WERI-Rb-1 (cell line): ENCODE measurements at regions not wholly inside any gene's neighbourhood (a gene's known extent, or its start where the extent isn't known, plus 50 kb on each side); places are given as distances from the start of the nearest gene placed in this dataset.

ENCODE experiments used
- DNase-seq: peaks from one replicate; pipeline ENCODE4 v3.0.0-alpha.2; 2020
- H3K27ac ChIP-seq: fragments of 250-450 bp; sonication (Bioruptor Pico); 2 replicates; pipeline ENCODE4 v1.5.1; 2020; ENCODE audit warnings: mild to moderate bottlenecking, moderate library complexity
- H3K27me3 ChIP-seq: fragments of 250-450 bp; sonication (Bioruptor Pico); 2 replicates; pipeline ENCODE4 v1.5.1; 2021; ENCODE audit warnings: mild to moderate bottlenecking, low read depth, moderate library complexity; ENCODE audit not compliant: insufficient read depth, severe bottlenecking
- H3K36me3 ChIP-seq: fragments of 250-450 bp; sonication (Bioruptor Pico); 2 replicates; pipeline ENCODE4 v1.5.1; 2020; ENCODE audit warnings: mild to moderate bottlenecking, moderate library complexity
- H3K4me3 ChIP-seq: 2 replicates; pipeline ENCODE4 v1.5.1; 2011; ENCODE audit warnings: low read depth, mild to moderate bottlenecking, control low read depth, low read length
- H3K9me3 ChIP-seq: fragments of 250-450 bp; sonication (Bioruptor Pico); 2 replicates; pipeline ENCODE4 v1.5.1; 2021; ENCODE audit warnings: mild to moderate bottlenecking, moderate library complexity; ENCODE audit not compliant: severe bottlenecking
- TF ChIP-seq, protein P1 (sequence below): IDR thresholded peaks from 2 replicates; pipeline ENCODE4 v1.5.1; 2011; ENCODE audit warnings: low read depth, mild to moderate bottlenecking, control low read depth, inconsistent platforms, low read length

DNA sequence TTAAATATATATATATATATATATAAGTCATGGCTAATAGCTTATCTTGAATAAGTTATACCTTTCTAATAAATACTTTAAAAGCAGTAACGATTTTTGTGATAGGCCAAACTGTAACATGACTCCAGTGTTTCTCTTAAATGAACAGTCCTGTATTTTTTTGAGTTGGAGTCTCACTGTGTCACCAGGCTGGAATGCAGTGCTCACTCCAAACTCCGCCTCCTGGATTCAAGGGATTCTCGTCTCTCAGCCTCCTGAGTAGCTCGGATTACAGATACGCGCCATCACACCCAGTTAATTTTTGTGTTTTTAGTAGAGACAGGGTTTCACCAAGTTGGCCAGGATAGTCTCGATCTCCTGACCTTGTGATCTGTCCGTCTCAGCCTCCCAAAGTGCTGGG is 814.2 kb upstream of the SLITRK5 start:
- H3K9me3 ChIP-seq: no peaks in the 10 kb centered on the region
- TF ChIP-seq, protein P1, sequence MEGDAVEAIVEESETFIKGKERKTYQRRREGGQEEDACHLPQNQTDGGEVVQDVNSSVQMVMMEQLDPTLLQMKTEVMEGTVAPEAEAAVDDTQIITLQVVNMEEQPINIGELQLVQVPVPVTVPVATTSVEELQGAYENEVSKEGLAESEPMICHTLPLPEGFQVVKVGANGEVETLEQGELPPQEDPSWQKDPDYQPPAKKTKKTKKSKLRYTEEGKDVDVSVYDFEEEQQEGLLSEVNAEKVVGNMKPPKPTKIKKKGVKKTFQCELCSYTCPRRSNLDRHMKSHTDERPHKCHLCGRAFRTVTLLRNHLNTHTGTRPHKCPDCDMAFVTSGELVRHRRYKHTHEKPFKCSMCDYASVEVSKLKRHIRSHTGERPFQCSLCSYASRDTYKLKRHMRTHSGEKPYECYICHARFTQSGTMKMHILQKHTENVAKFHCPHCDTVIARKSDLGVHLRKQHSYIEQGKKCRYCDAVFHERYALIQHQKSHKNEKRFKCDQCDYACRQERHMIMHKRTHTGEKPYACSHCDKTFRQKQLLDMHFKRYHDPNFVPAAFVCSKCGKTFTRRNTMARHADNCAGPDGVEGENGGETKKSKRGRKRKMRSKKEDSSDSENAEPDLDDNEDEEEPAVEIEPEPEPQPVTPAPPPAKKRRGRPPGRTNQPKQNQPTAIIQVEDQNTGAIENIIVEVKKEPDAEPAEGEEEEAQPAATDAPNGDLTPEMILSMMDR: no peak
- H3K36me3 ChIP-seq: no peaks in the 10 kb centered on the region
- H3K4me3 ChIP-seq: no peak overlapping the region
- H3K27ac ChIP-seq: no peak overlapping the region
- no peaks in the 10 kb centered on the region for H3K27me3 ChIP-seq
- DNase-seq: no peak

DNA sequence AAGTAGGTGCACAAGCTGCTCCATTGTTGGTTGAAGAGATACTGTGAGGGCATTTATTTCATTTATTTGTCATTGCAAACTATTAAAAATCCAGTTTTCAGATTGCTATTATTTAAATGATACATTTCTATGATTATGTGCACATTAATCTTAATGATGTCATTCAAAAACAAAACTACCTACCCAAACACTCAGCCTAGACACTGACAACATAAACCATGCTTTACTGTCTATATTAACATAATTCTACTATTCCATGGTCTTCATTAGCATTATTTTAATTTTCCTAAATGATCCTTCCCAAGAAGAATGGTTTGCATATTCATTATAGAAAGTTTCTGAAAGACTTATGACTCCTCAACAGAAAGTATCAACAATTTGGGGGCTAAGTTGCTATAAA is 813.0 kb upstream of the SLITRK5 start:
- no peaks in the 10 kb centered on the region for H3K36me3 ChIP-seq
- DNase-seq: no peak
- TF ChIP-seq, protein P1: no peak

DNA sequence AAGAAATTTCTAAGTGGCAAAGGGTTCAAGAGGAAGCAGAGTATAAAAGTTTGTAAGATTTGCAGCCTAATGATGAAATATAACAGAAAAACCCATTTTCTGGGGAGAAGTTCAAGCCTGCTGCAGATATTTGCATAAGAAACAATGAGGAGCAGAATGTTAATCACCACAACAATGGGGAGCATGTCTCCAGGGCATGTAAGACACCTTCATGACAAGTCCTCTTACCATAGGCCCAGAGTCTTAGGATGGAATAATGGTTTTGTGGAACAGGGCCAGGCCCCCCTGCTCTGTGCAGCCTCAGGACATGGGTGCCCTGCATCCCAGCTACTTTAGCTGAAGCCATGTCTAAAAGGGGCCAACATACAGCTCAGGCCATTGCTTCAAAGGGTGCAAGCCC is 809.0 kb upstream of the SLITRK5 start:
- Histone ChIP-seq H3K9me3 (no peaks in the 10 kb centered on the region), H3K27me3 (no peaks in the 10 kb centered on the region), H3K36me3 (no peaks in the 10 kb centered on the region), H3K4me3 (no peak overlapping the region), H3K27ac (no peak overlapping the region)
- TF ChIP-seq, protein P1: no peak
- DNase-seq: no peak

More for the DNA sequence above, 813.0 kb upstream of the SLITRK5 start:
- Histone ChIP-seq H3K4me3 (no peak overlapping the region), H3K27ac (no peak overlapping the region), H3K9me3 (no peaks in the 10 kb centered on the region), H3K27me3 (no peaks in the 10 kb centered on the region)

DNA sequence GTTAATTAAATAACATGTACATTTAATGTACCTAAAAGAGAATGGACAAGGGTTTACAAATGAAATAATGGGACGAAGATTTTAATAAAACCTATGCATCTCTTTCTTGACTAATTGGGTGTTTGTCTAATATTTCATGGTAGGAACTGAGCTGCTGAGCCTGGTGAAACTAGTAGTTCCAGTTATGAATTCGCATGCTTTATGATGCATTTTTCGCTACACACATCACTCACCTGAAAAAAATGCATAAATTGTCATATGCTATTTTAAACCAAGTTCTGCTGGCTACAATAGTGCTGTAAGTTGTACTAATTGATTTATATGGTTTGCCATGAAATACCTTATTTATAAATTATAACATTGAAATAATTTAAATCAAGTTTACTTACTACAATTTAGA is 806.8 kb upstream of the SLITRK5 start:
- no peaks in the 10 kb centered on the region for H3K36me3 ChIP-seq
- no peaks in the 10 kb centered on the region for H3K27me3 ChIP-seq
- H3K27ac ChIP-seq: no peak overlapping the region
- H3K4me3 ChIP-seq: no peak overlapping the region
- TF ChIP-seq, protein P1: no peak
- no peaks in the 10 kb centered on the region for H3K9me3 ChIP-seq
- DNase-seq: no peak

DNA sequence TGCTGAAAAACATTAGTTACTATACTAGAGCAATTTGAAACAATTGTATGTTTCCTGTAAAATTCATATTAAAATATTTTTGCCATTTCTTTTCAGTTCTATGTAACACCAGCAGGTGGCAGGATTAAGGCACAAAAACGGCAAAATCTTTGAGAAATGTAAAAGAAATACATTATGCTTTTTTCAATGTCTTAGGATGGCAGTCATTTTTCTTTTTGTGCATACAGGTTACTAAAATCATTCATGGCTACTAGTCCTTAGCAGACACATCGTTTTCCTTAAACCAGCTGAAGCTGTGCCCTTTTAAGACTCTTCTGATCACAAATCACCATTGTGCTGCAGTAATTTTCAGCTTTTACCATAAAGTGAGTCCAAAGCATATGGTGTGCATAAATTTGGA is 800.7 kb upstream of the SLITRK5 start:
- Histone ChIP-seq H3K36me3 (no peaks in the 10 kb centered on the region), H3K9me3 (no peaks in the 10 kb centered on the region), H3K27me3 (no peaks in the 10 kb centered on the region), H3K4me3 (no peak overlapping the region), H3K27ac (no peak overlapping the region)
- TF ChIP-seq, protein P1: peak; percentile 22; the same call in 1 of the 2 replicates
- no peak for DNase-seq

DNA sequence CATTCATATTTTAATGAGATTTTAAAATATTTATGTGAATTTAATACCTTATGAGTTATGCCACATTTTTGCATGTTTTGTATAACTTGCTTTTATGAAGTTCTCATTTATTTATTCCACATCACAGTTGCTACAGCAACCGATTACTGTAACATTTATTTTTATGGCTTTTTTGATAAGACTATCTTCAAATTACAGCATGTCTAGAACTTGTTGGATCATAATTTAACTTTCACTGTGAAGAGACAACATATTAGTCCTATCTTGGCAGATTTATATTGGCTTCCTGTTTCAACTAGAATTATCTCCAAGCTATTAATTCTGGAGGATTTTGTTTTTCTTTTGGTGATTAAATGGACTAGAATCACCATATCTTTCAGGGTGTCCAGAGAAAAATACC is 793.7 kb upstream of the SLITRK5 start:
- TF ChIP-seq, protein P1: no peak
- H3K27me3 ChIP-seq: no peaks in the 10 kb centered on the region

More for the DNA sequence above, 793.7 kb upstream of the SLITRK5 start:
- H3K9me3 ChIP-seq: no peaks in the 10 kb centered on the region
- H3K27ac ChIP-seq: no peak overlapping the region
- no peak overlapping the region for H3K4me3 ChIP-seq
- no peaks in the 10 kb centered on the region for H3K36me3 ChIP-seq
- no peak for DNase-seq
